CMK (cell line): ENCODE measurements at regions not wholly inside any gene's neighbourhood (a gene's known extent, or its start where the extent isn't known, plus 50 kb on each side); places are given as distances from the start of the nearest gene placed in this dataset.

ENCODE experiments used
- DNase-seq: peaks from one replicate; pipeline ENCODE4 v3.0.0-alpha.2; 2010; ENCODE audit warnings: low read depth

DNA sequence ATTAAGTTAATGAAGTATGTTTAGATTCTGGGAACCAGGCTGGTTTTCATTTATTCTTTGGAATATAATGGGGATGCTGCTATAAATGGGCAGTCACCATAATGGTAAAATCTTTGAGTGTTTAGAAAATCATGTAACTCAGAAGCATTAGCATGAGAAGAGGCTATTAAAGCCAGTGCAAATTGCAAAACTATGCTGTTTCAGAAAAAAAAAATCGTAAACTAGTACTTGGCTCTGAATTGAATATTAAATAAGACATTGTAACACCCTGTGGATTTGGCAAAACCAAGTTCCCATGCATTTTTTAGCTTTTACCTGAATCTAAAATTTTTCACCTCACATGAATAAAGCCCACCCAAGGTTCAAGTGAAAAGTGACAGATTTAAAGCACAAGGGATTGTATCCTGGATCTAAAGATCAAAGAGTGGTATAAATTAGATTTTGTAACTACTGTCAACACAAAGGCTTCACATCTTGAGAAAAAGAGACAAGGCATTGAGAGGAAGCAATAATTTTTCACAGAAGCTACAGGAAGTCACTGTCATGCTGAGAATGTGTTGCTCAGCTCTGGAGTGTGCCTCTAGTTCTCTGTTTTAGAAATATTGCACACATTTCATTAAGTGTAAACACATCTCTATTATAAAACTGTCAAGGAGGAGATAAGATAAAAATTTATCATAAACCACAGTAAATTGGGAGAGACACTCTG lies 142.2 kb downstream of the ABCA8 start:
- no peak for DNase-seq

DNA sequence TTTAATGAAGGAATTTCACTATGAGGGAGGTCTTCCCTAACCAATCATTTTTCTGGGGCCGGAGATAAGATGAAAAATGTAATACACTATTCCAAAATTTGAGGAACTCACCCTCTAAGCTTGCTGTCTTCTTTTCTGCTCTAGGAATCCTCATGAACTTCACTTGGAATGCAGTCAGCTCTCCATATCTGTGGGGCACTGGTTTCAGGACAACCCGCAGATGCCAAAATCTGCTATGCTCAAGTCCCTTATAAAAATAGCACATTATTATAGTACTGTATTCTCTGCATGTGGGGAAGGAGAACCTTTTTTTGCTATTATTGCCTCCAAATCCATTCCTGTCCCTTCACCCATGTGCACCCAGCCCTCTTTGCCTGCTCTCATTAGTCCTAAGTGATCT lies 146.0 kb downstream of the ABCA8 start:
- DNase-seq, result no peak

DNA sequence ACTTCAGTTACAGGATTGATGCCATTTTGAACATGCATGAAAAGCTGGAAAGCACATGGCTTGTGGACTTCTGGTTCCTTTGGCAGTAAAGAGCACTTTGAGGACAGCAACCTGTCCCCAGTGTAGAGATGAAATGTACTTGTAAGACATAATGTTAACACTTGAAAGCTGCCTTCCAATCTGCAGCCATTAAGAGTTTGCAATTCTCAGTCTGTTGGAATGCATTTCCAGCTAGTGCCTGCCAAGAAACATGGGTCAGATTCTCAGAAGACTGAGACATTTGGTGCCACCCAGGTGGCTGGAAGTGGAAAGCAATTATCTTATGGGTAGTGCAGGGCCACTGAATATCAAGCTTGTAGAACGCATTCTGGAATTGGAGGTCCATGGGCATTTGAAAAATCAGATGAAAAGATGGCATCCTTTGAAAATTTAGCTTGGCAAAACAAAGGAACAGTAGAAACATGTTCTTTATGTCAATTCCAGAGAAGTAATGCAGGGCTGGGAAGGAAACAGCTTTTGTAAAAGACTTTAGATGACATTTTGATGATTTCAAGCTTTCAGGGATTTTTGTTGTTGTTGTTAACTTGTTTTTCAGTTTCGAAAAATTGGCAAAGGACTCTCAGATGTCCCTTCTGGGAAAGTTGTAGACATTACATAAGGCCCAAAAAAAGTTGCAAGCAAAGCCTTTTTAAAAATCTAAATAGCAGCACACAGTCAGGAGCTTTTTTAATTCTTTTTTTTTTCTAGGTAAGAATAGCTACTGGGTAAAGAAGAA lies 147.0 kb downstream of the ABCA8 start:
- no peak for DNase-seq

DNA sequence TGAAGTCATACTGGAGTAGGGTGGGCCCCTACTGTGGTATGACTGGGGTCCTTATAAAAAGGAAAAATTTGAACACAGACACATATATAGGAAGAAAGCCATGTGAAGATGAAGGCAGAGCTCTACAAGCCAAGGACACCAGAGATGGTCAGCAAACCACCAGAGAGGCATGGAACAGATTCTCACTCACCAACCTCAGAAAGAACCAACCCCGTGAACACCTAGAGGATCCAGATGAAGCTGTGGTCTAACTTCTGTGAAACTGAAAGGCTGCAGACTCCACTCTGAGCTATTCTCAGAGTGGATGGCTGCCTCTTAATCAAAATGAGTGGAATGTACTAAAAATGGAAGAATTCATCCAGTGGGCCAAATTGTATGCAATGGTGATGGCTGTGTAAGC lies 149.6 kb downstream of the ABCA8 start:
- no peak for DNase-seq

DNA sequence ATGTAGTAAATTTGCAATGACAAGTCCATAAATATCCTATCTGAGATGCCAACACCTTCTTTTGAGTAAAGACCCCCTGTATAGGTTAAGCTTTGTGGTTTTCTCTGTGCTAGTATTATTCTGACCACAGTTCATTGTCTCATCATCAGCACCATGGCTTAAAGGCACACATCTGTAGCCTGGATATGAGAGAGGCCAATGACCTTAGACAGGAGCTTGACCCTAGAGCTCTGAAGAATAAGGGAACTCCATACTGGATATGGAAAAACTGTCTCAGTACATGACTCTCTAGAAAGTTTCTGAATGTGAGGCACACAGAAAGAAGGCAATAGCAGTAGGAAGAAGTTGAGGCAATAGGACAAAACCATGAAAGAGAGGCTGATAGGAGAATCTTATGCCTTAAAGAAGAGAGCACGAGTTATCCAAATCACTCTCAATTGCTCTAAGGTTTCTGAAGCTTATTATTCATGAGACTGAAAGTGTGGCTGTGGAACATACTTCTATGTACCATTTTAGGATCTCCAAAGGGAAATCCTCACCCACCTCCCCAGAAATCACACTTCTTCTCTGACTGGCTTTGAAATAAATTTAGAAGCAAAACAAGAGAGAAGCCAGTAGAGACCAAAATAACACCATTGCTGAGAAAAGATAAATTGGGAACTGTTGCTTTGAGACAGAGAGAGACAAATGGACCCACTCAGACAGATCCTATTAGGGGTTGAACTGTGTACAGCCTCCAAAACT lies 150.2 kb downstream of the ABCA8 start:
- no peak for DNase-seq

DNA sequence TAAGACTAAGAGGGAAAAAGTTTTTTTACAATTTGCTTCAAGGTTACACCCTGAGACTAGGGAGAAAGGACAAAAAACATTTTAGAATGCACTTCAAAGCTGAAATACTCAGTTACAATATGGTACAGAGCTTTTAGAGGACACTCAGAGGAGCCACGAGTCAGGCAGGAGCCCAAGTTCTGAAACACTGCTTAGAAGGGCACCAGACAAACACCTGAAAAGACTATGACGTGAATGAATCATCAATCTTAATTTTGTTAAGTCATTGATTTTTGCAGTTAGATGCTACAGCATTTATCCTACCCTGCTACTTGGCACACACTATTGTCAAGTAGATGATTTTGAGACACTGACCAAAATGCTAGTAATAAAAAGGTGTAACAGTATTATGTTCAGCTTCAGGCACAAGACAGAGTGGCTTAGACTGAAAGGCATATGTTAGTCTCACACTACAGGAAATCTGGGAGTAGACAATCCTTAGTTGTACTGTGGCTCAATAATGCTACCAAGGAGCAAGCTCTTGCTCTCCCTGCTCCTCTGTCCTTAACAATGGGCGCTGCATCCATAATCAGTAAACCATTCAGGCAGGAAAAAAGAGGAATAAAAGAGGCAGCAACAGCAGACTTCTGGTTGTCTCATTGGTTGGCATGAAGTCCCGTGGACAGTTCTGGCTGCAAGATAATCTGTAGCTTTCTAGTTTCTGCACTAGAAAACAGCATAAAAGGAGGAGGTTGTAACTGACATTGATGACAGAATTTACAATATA lies 151.8 kb downstream of the ABCA8 start:
- DNase-seq, result no peak

DNA sequence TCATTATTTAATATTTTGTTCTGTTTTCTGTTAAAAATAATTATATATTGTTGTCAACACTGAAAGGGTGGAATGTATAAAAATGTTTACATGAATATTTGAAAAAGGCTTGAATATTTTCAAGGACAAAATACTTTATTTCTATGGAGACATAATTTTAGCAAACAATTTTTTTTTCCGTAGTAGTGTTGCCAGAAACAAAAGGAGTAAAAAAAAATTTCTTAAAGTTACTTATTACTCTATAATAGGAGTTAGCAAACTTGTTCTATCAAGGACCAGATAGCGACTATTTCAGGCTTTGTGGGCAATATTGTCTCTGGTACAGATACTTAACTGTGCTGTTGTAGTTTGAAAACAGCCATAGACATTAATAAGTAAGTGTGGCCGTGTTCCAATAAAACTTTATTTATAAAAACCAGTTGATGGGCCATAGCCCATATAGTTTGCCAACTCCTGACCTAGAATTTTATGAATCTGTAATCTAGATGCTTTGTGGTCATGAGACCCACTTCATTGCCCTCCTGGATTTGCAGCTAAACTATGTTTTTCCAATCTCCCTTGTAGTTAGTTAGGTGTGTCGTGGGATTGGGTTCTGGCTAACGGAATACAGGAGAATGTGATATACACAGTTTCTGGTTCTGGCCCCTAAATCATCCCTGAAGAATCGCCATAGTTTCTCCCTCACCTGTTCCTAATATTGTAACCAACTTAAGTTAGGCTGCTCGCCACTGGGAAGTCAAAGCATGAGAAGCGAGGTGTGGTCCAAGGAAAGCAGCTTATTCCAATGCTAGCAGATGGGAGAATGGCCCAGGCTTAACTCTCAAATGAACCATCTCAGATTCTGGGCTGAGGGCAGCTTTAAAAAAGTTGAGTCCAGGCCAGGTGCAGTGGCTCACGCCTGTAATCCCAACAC lies 153.6 kb downstream of the ABCA8 start:
- no peak for DNase-seq

DNA sequence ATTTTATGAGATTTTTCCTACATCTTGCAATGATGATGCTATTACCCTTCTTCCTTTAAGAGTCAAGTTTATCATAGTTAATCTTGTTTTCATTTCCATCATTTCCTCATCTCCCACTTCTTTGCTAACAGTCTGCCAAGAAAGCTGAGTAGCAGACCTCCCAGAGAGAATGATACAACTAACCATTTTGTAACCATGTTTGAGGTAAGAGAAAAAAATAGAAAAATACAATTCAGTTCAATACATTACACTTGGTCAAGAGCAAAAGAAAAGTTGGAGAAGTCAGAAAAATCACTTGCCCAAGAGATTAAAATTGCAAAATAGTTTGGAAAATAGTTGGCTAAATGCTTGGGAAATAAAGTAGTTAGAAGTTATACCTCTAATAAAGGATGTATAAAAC lies 154.4 kb downstream of the ABCA8 start:
- no peak for DNase-seq

DNA sequence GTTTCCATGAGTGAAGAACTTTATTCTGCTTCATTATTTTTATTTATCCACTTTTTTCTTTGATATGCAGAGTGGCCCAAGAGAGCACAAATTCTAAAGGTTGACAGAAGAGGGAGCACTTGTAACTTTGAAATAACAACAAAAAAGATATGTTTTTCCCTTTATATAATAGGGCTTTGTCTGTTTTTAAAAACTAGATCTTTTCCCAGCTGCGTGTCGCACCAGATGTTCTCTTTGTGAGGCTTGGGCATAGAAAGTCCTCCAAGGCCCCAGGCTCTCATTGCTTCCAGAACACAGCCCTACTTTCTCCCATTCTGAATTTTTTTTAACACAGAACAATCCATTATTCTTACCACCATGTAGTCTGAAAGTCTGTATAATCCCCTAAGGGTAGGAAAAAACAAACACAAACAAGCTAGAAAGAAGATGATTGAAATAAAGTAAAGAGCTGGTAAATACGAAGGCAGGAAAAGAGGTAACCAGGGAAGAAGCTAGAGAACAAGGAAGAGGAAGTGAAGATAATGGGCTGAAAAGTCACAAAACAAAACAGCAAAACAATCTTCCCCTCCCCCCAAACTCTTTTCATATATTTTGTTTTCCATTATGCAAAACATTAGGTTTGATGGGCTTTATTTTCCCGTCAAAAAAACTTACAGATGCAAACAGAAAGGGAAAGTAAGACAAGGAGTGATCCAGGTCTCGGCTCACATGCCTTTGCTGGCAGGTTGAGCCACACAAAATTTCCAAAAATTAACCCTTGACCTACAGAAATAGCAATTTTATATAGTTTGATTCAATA lies 160.4 kb downstream of the ABCA8 start:
- no peak for DNase-seq

DNA sequence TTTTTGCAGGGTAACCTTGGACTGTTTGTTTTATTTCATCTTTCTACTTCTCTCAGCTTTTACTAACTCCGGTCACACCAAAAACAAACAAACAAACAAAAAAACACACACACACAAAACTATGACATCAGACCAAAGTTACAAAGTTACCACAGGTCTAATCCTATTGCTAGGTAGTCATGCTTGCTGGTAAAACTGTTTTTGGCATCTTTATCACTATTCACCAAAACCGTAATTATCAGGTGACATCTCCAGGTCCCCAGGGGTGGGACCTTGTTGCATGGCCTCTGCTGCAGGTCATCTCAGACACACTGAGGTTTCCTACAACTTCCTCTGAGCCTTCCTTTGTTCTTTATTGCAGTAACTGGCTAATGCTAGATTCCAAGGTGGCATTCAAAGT lies 162.3 kb downstream of the ABCA8 start:
- DNase-seq, result no peak

DNA sequence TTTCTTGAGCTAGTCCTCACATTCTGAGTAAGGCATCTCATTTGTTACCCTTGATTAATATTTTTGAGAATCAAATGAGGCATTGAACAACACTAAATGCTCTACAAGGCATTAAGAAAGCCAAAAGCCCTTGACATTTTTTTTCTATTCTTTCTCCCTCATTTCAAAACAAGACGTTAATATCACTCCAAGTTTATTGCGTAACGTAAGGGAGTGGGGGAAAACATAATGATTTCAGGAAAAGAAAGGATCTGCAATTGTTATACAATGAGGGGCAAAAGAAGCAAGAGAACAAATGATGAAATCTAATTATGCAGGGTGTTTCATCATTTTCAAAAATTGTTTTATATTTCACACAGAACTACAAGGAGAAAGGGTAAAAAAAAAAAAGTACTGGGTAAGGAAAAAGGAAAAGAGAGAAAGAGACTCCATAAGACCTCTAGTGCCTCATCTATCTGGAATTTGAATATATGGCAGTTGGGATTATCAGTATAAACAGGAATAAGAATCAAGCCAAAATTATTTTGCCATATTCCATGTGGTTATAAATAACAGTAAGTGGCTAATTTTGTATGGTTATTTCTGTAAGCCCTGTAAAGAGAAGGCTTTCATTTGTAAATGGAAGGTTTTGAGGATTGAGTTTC lies 163.0 kb downstream of the ABCA8 start:
- no peak for DNase-seq

DNA sequence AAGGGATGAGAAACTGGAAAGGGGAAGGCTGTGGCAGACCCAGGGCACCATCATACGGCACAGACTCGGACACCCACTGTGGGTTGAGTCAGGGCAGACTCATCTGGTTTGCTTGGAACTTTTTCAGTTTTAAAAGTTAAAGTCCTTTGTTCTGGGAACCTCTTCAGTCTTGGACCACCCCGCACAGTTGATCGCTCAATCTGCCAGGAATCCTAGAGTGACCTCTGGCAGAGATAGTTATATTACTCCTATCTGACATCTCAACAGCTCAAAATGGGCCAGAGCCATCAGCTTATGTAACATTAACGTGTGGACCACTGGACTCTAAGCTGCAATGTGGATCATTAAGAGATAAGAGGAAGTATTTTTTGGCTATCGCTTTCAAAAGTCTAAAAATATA lies 164.3 kb downstream of the ABCA8 start:
- no peak for DNase-seq

DNA sequence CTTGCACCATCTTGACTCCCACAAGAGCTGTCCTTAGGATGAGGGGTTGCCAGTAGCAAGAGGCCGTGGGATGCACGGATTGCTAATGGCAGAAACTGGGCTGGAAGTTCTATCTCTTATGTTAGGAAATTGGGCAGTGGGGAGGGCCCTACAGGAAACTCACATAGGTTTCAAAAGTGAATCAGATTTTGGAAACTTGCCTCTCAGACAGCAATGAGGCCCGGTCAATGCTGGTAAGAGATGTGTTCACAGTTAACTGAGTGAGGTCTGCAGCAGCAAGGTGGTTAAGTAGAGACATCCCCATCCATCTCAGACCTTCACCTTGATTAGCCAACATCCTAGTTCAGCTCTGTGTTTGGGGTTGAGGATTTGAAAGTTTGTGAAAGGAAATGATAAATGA lies 164.7 kb downstream of the ABCA8 start:
- no peak for DNase-seq

DNA sequence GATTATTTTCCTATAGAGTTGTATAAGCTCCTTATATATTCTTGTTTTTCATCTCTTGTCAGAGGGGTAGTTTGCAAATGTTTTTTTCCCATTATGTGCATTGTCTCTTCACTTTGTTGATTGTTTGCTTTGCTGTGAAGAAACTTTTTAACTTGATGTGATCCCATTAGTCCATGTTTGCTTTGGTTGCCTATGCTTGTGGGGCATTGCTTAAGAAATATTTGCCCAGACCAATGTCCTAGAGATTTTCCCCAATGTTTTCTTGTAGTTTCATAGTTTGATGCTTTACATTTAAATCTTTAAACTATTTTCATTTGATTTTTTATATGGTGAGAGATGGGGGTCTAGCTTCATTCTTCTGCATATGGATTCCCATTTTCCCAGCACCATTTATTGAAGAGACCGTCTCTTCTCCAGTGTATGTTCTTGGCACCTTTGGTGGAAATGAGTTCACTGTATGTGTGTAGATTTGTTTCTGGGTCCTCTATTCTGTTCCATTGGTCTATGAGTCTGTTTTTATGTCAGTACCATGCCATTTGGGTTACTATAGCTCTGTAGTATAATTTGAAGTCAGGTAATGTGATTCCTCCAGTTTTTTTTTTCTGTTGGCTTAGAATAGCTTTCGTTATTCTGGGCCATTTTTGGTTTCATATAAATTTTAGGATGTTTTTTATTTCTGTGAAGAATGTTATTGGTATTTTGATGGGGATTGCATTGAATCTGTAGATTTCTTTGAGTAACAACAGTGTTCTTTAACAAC lies 165.8 kb downstream of the ABCA8 start:
- DNase-seq, result no peak

DNA sequence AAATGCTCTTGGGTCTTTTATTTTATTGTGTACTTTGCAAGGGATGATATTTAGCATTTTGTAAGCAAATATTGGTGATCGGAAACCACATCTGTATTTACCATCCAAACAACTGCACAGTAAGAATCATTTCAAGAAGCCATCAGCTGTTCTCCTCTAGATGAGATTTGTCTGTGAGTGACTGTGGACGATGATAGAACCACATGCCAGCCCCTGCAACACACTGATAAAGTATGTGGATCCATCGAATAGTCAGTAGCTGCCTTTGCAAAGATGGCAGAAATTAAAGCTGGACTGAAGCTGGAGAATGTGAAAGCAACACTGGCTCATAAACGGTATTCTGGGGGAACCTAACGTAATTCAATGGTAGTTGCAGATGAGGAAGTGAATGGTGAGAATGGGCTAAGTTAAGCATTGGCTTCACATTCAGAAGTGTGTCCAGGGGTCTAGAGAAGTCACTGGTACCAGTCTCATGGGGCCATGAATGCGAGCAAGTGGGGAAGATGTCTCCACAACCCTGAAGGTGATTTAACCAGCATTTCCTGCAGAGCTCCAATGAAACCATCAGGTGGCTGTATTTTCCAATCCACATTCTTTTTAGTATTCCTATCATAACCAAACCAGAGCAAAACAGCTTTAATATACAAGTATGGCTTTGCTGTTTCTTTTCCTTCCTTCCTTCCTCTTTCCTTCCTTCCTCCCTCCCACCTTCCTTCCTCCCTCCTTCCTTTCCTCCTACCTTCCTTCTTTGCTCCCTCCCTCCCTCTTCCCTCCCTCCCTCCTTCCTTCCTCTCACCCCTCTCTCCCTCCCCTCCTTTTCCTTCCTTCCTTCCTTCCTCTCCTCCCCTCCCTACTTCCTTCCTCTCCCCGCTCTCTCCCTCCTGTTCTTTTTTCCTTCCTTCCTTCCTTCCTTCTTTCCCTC lies 169.4 kb downstream of the ABCA8 start:
- no peak for DNase-seq

DNA sequence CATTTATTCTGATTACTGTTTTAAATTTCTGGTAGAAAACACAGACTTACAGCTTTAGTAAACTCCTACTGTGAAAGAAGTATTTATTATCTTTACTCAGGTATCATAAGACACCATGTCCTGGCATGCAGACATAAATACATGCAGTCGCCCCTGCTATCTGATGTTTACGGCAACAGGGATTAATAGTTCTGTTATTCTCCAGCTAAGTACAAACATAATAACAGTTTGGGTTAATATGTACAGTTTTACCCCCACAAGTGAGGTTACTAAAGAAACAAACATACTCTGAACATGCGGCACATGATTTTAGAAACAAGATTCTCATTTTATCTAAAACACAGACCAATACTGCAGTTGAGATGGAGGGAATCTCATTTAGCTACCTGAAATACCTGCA lies 170.8 kb downstream of the ABCA8 start:
- DNase-seq, result no peak

DNA sequence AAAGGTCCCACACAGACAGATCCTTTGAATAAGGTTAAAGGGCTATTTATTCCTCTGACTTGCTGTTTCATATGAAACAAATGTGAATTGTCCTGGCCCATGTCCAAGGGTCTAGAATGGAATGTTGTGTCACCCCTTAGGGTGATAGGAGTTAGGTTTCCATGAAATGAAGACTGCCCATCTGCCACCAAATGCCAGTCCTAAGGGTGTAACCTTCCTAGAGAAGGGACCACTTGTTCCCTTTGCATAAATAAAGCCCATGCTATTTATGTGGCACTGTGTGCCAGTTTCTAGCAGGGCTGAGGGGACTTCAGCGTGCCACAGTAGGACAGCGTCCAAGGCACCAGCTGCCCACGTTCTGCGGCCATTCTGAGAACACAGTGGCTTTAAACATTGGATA lies 171.3 kb downstream of the ABCA8 start:
- no peak for DNase-seq

DNA sequence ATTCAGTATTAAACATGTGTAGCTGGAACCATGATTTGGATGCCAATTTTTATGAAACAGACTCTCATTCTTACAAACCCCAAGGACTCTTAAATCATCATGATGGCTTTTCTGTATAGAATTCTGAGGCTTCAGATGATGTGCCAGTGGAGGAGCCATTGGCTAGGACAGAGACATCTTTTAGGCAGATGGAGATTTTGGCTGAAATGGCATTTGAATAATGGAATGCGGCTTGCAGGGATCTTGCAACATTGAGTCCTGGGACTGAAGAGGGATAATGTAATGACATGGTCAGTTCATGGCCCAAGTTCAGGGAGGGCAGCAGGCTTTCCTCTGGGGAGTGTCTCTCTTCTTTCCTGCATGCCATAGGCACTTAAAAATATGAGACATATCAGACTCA lies 172.4 kb downstream of the ABCA8 start:
- no peak for DNase-seq
